ENCODE measurements at regions not wholly inside any gene's neighbourhood (a gene's known extent, or its start where the extent isn't known, plus 50 kb on each side); places are given as distances from the start of the nearest gene placed in this dataset.

- no peaks in the 10 kb centered on the region for H3K79me2 ChIP-seq (ENCODE audit: low read depth)
Measured at GRCh38 chr11:93251922-93252321, 54.1 kb upstream of the SLC36A4 start.

GRCh38 chr11:93253111-93253510, 55.3 kb upstream of the SLC36A4 start:
- TF ChIP-seq EZH2phosphoT487 (IDR thresholded peaks at IDR 0.05) (no peak), EZH2 (IDR thresholded peaks at IDR 0.05) (no peak), CTCF (IDR thresholded peaks at IDR 0.05) (no peak)
- no peak overlapping the region for H2AFZ ChIP-seq (replicated peaks)

More at GRCh38 chr11:93251922-93252321, 54.1 kb upstream of the SLC36A4 start:
- TF ChIP-seq EZH2 (IDR thresholded peaks at IDR 0.05) (no peak), EZH2phosphoT487 (IDR thresholded peaks at IDR 0.05) (no peak), CTCF (IDR thresholded peaks at IDR 0.05) (no peak)
- Histone ChIP-seq H4K20me1 (ENCODE audit: low read depth) (no peaks in the 10 kb centered on the region), H3K9me3 (ENCODE audit: low read depth) (no peaks in the 10 kb centered on the region), H3K27ac (no peak overlapping the region), H2AFZ (replicated peaks) (no peak overlapping the region), H3K4me3 (no peak overlapping the region), H3K36me3 (no peaks in the 10 kb centered on the region), H3K27me3 (no peaks in the 10 kb centered on the region), H3K9ac (no peak overlapping the region), H3K4me2 (no peak overlapping the region), H3K4me1 (peaks cover 14% of the 10 kb centered on the region), H3F3A (ENCODE audit: low read depth) (no peaks in the 10 kb centered on the region)
- Mint-ChIP-seq H3K27me3 (ENCODE audit: insufficient read depth, low read depth) (peaks cover 2% of the 10 kb centered on the region), H3K9me3 (peaks cover 14% of the 10 kb centered on the region), H3K27ac (no peak overlapping the region), H3K4me3 (no peak overlapping the region), H3K4me1 (peaks cover 34% of the 10 kb centered on the region), H3K36me3 (peaks cover 2% of the 10 kb centered on the region)
- DNase-seq (ENCODE audit: low spot score) = no peak

GRCh38 chr11:93256623-93257022, 58.8 kb upstream of the SLC36A4 start:
- peaks cover 4% of the 10 kb centered on the region for H3K36me3 Mint-ChIP-seq
- Histone ChIP-seq H3K9me3 (ENCODE audit: low read depth) (no peaks in the 10 kb centered on the region), H3K4me1 (peaks cover 7% of the 10 kb centered on the region), H3K4me2 (no peak overlapping the region), H3K4me3 (no peak overlapping the region), H4K20me1 (ENCODE audit: low read depth) (no peaks in the 10 kb centered on the region), H3K9ac (no peak overlapping the region), H3K27me3 (no peaks in the 10 kb centered on the region), H2AFZ (replicated peaks) (no peak overlapping the region), H3K79me2 (ENCODE audit: low read depth) (no peaks in the 10 kb centered on the region), H3K27ac (no peak overlapping the region), H3K36me3 (no peaks in the 10 kb centered on the region), H3F3A (ENCODE audit: low read depth) (no peaks in the 10 kb centered on the region)
- no peak overlapping the region for H3K27ac Mint-ChIP-seq
- H3K4me3 Mint-ChIP-seq = no peak overlapping the region
- H3K9me3 Mint-ChIP-seq = peaks cover 28% of the 10 kb centered on the region
- H3K27me3 Mint-ChIP-seq (ENCODE audit: insufficient read depth, low read depth) = no peaks in the 10 kb centered on the region
- TF ChIP-seq EZH2phosphoT487 (IDR thresholded peaks at IDR 0.05) (no peak), CTCF (IDR thresholded peaks at IDR 0.05) (no peak), EZH2 (IDR thresholded peaks at IDR 0.05) (no peak)
- peaks cover 15% of the 10 kb centered on the region for H3K4me1 Mint-ChIP-seq
- DNase-seq (ENCODE audit: low spot score) = no peak

More at GRCh38 chr11:93253111-93253510, 55.3 kb upstream of the SLC36A4 start:
- H3K27me3 ChIP-seq = no peaks in the 10 kb centered on the region
- no peak overlapping the region for H3K27ac ChIP-seq
- H3K4me1 Mint-ChIP-seq = peaks cover 38% of the 10 kb centered on the region
- peaks cover 14% of the 10 kb centered on the region for H3K9me3 Mint-ChIP-seq
- no peak for DNase-seq (ENCODE audit: low spot score)
- no peaks in the 10 kb centered on the region for H3F3A ChIP-seq (ENCODE audit: low read depth)
- H3K36me3 Mint-ChIP-seq = peaks cover 2% of the 10 kb centered on the region
- peaks cover 14% of the 10 kb centered on the region for H3K4me1 ChIP-seq
- H3K4me2 ChIP-seq = no peak overlapping the region
- H3K36me3 ChIP-seq = no peaks in the 10 kb centered on the region
- no peaks in the 10 kb centered on the region for H3K79me2 ChIP-seq (ENCODE audit: low read depth)
- no peak overlapping the region for H3K4me3 ChIP-seq
- H3K4me3 Mint-ChIP-seq = no peak overlapping the region
- H4K20me1 ChIP-seq (ENCODE audit: low read depth) = no peaks in the 10 kb centered on the region
- H3K27me3 Mint-ChIP-seq (ENCODE audit: insufficient read depth, low read depth) = peaks cover 2% of the 10 kb centered on the region
- H3K27ac Mint-ChIP-seq = no peak overlapping the region
- H3K9ac ChIP-seq = no peak overlapping the region
- no peaks in the 10 kb centered on the region for H3K9me3 ChIP-seq (ENCODE audit: low read depth)
